Transverse colon (tissue), 4 donors: ENCODE measurements at regions not wholly inside any gene's neighbourhood (a gene's known extent, or its start where the extent isn't known, plus 50 kb on each side); places are given as distances from the start of the nearest gene placed in this dataset.

Source experiments
- DNase-seq: peaks from one replicate; pipeline ENCODE4 v3.0.0-alpha.2; 2019
- H3K27ac ChIP-seq, 4 donors: fragments of 200-600 bp; sonication (generic); 2 replicates each; pipeline ENCODE4 v1.5.1; 2016 to 2018; ENCODE audit warnings: inconsistent platforms in 4 of 4
- H3K27me3 ChIP-seq: fragments of 200-600 bp; sonication (generic); 2 replicates; pipeline ENCODE4 v1.5.1; 2017; ENCODE audit warnings: inconsistent platforms
- H3K36me3 ChIP-seq, 4 donors: fragments of 200-600 bp; sonication (generic); 2 replicates each; pipeline ENCODE4 v1.5.1; 2017 to 2019; ENCODE audit warnings: inconsistent platforms in 4 of 4
- H3K4me1 ChIP-seq, 4 donors: fragments of 200-600 bp; sonication (generic); 2 replicates each; pipeline ENCODE4 v1.5.1; 2017 to 2020; ENCODE audit warnings: inconsistent platforms in 4 of 4
- H3K4me3 ChIP-seq, 4 donors: fragments of 200-600 bp; sonication (generic); 1 replicate in 1 of 4; 2 replicates in 3 of 4; pipeline versions ENCODE4 v1.5.1 to v1.6.1; 2017 to 2019; ENCODE audit warnings: inconsistent platforms in 4 of 4
- H3K9me3 ChIP-seq, 2 donors: fragments of 200-600 bp; sonication (generic); 2 replicates each; pipeline ENCODE4 v1.5.1; 2017 to 2019; ENCODE audit warnings: inconsistent platforms in 2 of 2
- CTCF ChIP-seq, 5 experiments: fragments of 200-600 bp in 3 of 5; fragments of 450-650 bp in 2 of 5; sonication (generic) in 3 of 5; IDR thresholded peaks; 1 replicate in 2 of 5; 2 replicates in 3 of 5; pipeline ENCODE4 v1.5.1; 2016 to 2017; ENCODE audit warnings: antibody characterized with exemption in 5 of 5, inconsistent platforms in 3 of 5, mild to moderate bottlenecking in 2 of 5, moderate library complexity in 1 of 5
- EP300 ChIP-seq: sonication (generic); formaldehyde crosslinking; IDR thresholded peaks from one replicate; pipeline ENCODE4 v1.6.1; 2017; ENCODE audit warnings: antibody characterized with exemption, low read depth
- POLR2A ChIP-seq: fragments of 450-650 bp; IDR thresholded peaks from one replicate; pipeline ENCODE4 v1.6.1; 2016; ENCODE audit warnings: antibody characterized with exemption, mild to moderate bottlenecking, moderate library complexity
- POLR2AphosphoS5 ChIP-seq, 3 donors: sonication (generic); formaldehyde crosslinking; IDR thresholded peaks; one replicate each; pipeline ENCODE4 v1.6.1; 2016; ENCODE audit warnings: antibody characterized with exemption in 3 of 3
- WGBS, 2 donors: methylation state at CpG; one replicate each; pipeline ENCODE4 v1.1.5; 2018; ENCODE audit warnings: low coverage in 1 of 2; 5-methylcytosine and 5-hydroxymethylcytosine counted together
- in situ Hi-C, 4 donors: fragments of 200-750 bp; cut with MboI; loops; one replicate each; pipeline versions ENCODE4 v1.15.0 to v1.15.1; 2017; ENCODE audit warnings: low sequenced_read_pairs in 3 of 4, low pct_ligation_motif_present in 1 of 4, low pct_unique_long_range_greater_than_20kb in 1 of 4
- intact Hi-C: fragments of 100-400 bp; cut with DNase I; formaldehyde crosslinking; loops from one replicate; pipeline ENCODE4 v1.15.1; 2023; ENCODE audit warnings: low total_unique reads

DNA sequence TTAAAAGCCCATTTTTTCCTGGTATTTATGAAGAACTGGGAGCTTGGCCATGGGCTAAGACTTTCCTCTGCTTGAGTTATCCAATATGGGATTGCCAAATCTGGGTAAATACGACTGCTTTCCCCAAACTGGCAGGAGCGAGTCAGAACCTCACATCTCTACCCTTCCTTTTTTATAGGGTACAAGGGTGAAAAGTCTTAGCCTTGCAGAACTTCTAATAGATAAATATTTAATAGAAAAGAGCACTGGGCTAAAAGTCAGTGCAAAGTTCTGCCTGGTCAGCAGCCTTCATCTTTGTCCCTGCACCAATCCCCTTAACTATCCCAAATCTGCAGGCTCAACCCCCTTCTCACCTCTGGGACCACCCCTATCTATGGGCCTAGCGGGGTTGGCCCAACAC, 61.6 kb upstream of the ACSL1 start:
- no peak overlapping the region for H3K27ac ChIP-seq
- H3K9me3 ChIP-seq: no peaks in the 10 kb centered on the region
- no peaks in the 10 kb centered on the region for H3K4me1 ChIP-seq
- TF ChIP-seq CTCF (IDR thresholded peaks at IDR 0.05) (no peak), EP300 (no peak), POLR2A (no peak), POLR2AphosphoS5 (IDR thresholded peaks at IDR 0.05) (no peak)
- H3K4me3 ChIP-seq: no peak overlapping the region
- in situ Hi-C loops: no loop called here
- WGBS, 2 donors: 67 to 80% methylated on average over 3 of the region's 3 CpGs
- DNase-seq: no peak
- intact Hi-C loops: no loop called here
- H3K27me3 ChIP-seq: no peaks in the 10 kb centered on the region
- no peaks in the 10 kb centered on the region for H3K36me3 ChIP-seq

- no peaks in the 10 kb centered on the region for H3K27me3 ChIP-seq
- no peak for DNase-seq
- no peaks in the 10 kb centered on the region for H3K4me1 ChIP-seq
- H3K9me3 ChIP-seq: no peaks in the 10 kb centered on the region
- H3K36me3 ChIP-seq: no peaks in the 10 kb centered on the region
- TF ChIP-seq POLR2A (no peak), CTCF (IDR thresholded peaks at IDR 0.05) (no peak), POLR2AphosphoS5 (IDR thresholded peaks at IDR 0.05) (no peak), EP300 (no peak)
- WGBS, 2 donors: 90 to 95% methylated on average over 2 to 6 of the region's 6 CpGs
- in situ Hi-C loops: no loop called here
- intact Hi-C loops: no loop called here
- no peak overlapping the region for H3K27ac ChIP-seq
- H3K4me3 ChIP-seq: no peak overlapping the region
Observed at GRCh38 chr4:184887947-184888346, 62.2 kb upstream of the ACSL1 start.

- H3K9me3 ChIP-seq: no peaks in the 10 kb centered on the region
- H3K27ac ChIP-seq: no peak overlapping the region
- DNase-seq: no peak
- H3K27me3 ChIP-seq: peaks cover 5% of the 10 kb centered on the region
- in situ Hi-C loops (no loop called here), intact Hi-C loops (loop anchor here (1.0 kb wide), 1 partner anchor 44 kb away; no protein-coding TSS in a partner anchor)
- no peak overlapping the region for H3K4me3 ChIP-seq
- H3K4me1 ChIP-seq: no peaks in the 10 kb centered on the region
- H3K36me3 ChIP-seq: no peaks in the 10 kb centered on the region
- 71 to 100% methylated on average over 1 to 13 of the region's 13 CpGs for WGBS, 2 donors
- TF ChIP-seq POLR2AphosphoS5 (IDR thresholded peaks at IDR 0.05) (no peak), EP300 (no peak), POLR2A (no peak), CTCF (IDR thresholded peaks at IDR 0.05) (no peak)
Observed at GRCh38 chr4:184889666-184890335, 64.0 kb upstream of the ACSL1 start.

DNA sequence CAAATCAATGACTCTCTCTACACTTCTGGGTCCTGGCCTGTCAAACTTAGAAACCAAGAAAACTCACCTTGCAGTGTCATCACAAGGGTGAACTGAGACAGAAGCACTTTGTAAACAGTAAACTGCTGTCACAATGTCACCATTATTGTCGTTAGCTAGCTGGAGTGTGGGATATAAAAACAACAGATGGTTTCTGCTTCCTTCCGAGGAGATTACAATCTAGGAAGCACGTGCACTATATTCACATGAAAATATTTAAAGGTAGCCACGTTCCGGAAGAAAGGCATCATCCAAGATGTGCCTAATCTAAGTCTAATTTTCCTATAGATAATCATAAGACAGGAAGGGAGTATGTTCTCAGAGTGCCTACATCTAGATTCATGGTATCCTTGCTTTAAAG, 64.7 kb upstream of the ACSL1 start:
- no peak for TF ChIP-seq POLR2AphosphoS5 (IDR thresholded peaks at IDR 0.05)
- TF ChIP-seq CTCF (IDR thresholded peaks at IDR 0.05): no peak
- TF ChIP-seq POLR2A: no peak
- no peak for TF ChIP-seq EP300
- intact Hi-C loops: loop anchor here (1.0 kb wide), 1 partner anchor 44 kb away; no protein-coding TSS in a partner anchor
- H3K27me3 ChIP-seq: peaks cover 5% of the 10 kb centered on the region
- no peak overlapping the region for H3K4me3 ChIP-seq
- DNase-seq: no peak
- 48 to 53% methylated on average over 4 to 5 of the region's 5 CpGs for WGBS, 2 donors
- H3K4me1 ChIP-seq: no peaks in the 10 kb centered on the region
- H3K9me3 ChIP-seq: no peaks in the 10 kb centered on the region
- in situ Hi-C loops: no loop called here
- H3K27ac ChIP-seq: no peak overlapping the region
- no peaks in the 10 kb centered on the region for H3K36me3 ChIP-seq
